GM21360 (cell line): ENCODE measurements at regions not wholly inside any gene's neighbourhood (a gene's known extent, or its start where the extent isn't known, plus 50 kb on each side); places are given as distances from the start of the nearest gene placed in this dataset.

Experiments used
- ATAC-seq: cut with Tn5 transposase; IDR thresholded peaks from one replicate; pipeline ENCODE4 v1.9.1; 2021; ENCODE audit warnings: mild to moderate bottlenecking, moderate library complexity; ENCODE audit not compliant: unreplicated experiment

DNA sequence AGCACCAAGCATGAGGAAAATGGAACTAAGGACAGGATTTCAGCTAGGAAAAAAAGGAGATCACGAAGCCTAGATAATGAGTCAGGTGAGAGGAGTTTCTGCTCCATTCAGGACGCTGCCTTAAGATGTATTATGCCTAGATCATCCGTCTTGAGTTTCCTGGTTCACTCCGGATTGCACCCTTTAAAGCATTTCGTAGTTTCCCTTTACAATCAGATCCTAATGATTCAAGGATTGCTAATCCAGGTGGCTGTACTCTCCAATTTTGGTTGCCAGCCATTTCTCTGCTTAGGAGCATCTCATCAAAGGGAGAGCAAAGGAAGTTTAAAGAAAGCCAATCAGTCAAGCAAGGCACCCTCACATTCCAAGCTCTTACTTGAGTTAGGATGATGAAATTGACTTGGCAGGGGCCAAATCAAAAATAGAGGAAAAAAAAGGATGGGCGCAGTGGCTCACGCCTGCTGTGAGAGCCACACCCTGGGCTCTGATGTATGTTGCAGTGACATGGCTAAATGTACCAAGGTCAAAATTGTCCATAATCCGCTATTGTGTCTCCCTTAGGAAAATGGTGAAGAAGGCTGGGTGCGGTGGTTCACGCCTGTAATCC is 156.9 kb upstream of the SOD1 start:
- no peak for ATAC-seq

GRCh38 chr21:31501926-31502325 is 157.6 kb upstream of the SOD1 start:
- ATAC-seq, result no peak

GRCh38 chr21:31500982-31501381 is 156.9 kb upstream of the TIAM1 start:
- ATAC-seq, result no peak

DNA sequence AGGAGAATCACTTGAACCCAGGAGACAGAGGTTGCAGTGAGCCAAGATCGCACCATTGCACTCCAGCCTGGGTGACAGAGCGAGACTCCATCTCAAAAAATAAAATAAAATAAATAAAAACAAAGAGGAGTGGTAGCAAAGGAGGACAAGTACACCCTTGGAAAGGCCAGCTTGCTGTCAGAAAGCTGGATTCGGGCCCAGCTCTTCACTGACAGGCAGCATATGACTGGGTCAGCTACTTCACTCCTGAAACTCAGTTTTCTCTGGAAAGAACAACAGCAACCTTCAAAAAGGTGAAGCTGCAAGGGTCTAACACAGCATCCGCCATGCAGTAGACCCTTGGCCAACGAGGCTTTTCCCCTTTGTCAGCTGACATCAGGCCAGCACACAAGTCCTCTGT is 156.0 kb upstream of the TIAM1 start:
- no peak for ATAC-seq

DNA sequence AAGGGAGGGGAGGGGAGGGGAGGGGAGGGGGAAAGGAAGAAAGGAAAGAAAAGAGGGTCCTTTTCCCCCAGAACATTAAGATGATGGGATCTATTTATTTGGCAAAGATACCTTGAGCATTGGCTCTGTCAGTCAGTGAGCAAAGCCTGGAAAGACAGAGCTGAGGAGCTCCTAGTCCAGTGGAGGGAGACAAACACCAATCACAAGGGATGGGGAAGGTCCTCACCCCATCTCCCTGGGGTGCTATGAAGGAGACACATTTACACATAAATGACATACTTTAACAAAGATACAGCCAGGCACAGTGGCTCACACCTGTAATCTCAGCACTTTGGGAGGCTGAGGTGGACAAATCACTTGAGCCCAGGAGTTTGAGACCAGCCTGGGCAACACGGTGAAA is 154.9 kb upstream of the TIAM1 start:
- no peak for ATAC-seq

DNA sequence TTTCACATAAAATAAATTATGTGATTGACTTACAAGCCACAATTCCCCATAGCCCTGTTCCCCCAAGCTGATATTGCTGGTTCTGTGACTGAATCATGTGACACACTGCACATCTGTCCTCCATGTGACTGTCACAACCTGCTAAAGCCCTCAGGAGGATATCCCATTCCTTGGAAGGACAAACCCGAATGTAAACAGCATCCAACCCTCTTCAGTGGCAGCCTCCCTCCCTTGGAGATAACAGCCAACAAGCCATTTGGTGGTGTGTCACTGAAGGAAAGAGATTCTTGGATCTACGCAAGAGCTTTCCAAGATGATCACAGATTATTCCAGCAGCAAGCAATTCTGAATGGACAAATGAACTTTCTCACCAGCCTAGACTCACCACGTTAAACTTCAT is 153.9 kb upstream of the TIAM1 start:
- ATAC-seq, result no peak

GRCh38 chr21:31493350-31493880 is 149.4 kb upstream of the TIAM1 start:
- ATAC-seq, result no peak

GRCh38 chr21:31491617-31492016 is 147.6 kb upstream of the TIAM1 start:
- no peak for ATAC-seq

DNA sequence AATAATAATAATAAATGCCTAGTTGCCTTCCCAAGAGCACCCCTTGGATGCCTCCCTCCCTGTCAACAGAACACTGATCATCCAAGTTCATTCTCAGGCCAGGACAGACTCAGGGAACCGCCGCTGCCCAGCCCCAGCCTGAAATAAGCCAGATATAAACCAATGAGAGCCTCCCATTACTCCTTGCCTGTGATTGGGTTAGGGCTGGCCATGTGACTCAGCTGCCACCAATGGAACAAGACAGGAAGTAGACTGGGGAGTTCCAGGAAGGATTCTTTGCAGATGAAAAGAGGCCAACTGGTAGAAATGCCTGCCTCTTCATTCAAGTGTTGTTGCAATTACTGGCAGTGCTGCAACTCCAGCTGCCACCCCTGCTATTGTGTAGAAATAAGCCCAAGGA is 146.4 kb upstream of the TIAM1 start:
- ATAC-seq, result no peak

- no peak for ATAC-seq
Measured at GRCh38 chr21:31489726-31490125, 145.7 kb upstream of the TIAM1 start.

GRCh38 chr21:31489014-31489413 is 145.0 kb upstream of the TIAM1 start:
- ATAC-seq, result no peak

DNA sequence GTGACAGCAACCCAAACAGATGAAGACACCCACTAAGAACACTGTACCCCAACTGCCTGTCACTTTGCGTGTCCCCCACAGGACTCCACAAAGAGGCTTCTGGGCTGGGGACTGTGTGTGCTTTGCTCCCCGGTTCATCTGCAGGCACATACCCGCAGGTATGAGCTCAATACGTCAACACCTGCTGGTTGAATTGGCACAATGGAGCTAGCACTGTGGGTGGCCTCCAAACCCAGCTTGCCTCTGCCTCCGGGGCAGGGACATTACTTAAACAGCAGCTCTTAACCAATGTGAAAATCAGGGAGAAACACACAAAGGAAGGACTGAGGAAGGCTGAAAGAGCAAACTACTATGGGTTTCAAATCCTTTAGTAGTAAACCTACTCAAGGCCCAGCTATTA is 140.2 kb upstream of the TIAM1 start:
- ATAC-seq, result no peak

GRCh38 chr21:31483146-31483545 is 139.1 kb upstream of the TIAM1 start:
- ATAC-seq, result no peak

GRCh38 chr21:31482460-31482859 is 138.4 kb upstream of the TIAM1 start:
- no peak for ATAC-seq

- no peak for ATAC-seq
Measured at GRCh38 chr21:31480228-31480627, 136.2 kb upstream of the TIAM1 start.

GRCh38 chr21:31479714-31480113 is 135.7 kb upstream of the TIAM1 start:
- ATAC-seq, result no peak

- no peak for ATAC-seq
Measured at GRCh38 chr21:31479222-31479621, 135.2 kb upstream of the TIAM1 start.

DNA sequence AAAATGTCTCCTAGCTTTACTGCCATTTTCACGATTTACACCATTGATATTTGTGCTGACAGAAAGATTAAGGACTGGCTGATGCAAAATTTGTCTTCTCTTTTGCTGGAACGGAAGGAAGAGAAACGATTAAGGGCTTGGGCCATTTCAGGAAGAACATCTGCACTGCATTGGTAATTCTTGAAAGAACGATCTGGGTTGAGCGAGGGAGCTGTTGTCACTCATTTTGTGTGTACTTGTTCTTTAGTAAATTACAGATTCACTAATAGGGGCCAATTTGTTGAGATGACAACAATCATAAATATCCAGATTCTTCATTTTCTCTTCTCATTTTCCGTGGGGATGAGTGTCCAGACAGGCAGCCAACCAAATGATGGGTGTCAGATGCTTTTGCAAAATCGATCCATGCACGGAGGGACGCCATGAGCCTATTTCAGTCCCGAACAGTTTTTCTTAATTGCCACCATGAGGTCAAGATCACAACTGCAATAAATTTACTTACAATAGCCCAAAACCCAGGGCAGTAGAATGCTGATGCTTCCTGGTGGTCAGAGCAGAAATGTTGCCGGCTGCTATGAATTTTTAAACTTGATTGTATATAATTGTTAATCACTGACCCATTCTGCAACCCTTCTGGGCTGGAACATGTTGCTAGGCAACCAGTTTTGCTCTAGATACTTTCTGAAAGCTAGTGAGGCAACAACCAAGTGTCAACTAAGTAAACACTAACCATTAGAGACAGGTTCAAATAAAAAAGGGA is 132.4 kb upstream of the TIAM1 start:
- no peak for ATAC-seq

- no peak for ATAC-seq
Measured at GRCh38 chr21:31475223-31475622, 131.2 kb upstream of the TIAM1 start.

DNA sequence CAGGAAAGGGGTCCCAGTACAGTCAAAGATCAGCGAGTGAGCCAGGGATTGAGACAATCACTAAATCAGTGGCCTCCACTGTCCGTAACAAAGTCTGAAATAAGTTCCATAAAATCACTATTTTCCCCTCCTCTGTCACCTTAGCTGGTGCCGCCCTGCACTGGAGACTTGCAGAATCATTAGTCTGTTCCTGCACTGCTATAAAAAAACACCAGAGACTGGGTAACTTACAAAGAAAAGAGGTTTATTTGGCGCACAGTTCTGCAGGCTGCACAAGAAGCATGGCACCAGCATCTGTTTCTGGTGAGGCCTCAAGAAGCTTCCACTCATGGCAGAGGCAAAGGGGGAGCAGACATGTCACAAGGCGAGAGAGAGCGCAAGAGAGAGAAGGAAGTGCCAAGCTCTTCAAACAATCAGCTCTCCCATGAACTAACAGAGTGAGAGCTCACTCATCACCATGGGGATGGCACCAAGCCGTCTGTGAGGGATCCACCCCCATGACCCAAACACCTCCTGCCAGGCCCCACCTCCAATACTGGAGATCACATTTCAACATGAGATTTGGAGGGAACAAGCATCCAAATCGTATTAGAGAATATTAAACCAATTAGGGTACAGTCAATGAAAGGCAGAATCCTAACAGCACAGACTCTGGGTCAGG is 129.8 kb upstream of the TIAM1 start:
- ATAC-seq, result no peak

DNA sequence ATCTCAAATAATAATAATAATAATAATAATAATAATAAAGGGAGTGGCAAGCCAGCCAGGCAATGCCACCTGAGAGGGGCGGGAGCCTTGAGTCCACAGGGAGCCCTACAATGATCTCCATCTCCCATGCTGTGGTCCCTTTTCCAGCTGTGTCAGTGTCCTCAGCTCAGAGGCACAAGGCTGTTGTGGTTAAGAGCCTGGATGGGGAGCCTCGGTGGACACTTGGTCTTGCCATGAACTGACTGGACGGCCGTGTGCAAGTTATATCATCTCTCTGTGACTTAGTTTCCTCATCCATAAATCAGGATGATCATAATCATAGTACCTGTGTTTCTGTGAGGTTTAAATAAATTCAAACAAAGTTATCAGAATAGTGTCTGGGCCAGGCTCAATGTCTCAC is 127.8 kb upstream of the TIAM1 start:
- no peak for ATAC-seq
